Neuronal stem cell (in vitro differentiated cells): ENCODE measurements at regions not wholly inside any gene's neighbourhood (a gene's known extent, or its start where the extent isn't known, plus 50 kb on each side); places are given as distances from the start of the nearest gene placed in this dataset.

Experiments used
- DNase-seq: peaks from one replicate; pipeline ENCODE4 v3.0.0-alpha.2; 2013; ENCODE audit warnings: low spot score
- H2AFZ ChIP-seq: one replicate; pipeline ENCODE4 v1.6.1; 2013; ENCODE audit warnings: mild to moderate bottlenecking, low read length, inconsistent platforms
- H2AK5ac ChIP-seq: 2 replicates; pipeline ENCODE4 v1.6.1; 2013; ENCODE audit warnings: low read depth, mild to moderate bottlenecking, inconsistent platforms, low read length, moderate library complexity, mixed read lengths
- H2BK120ac ChIP-seq: 2 replicates; pipeline ENCODE4 v1.6.1; 2013; ENCODE audit warnings: low read depth, mild to moderate bottlenecking, inconsistent platforms, low read length, moderate library complexity, mixed read lengths
- H2BK12ac ChIP-seq: one replicate; pipeline ENCODE4 v1.6.1; 2013; ENCODE audit warnings: low read length, inconsistent platforms
- H2BK15ac ChIP-seq: 2 replicates; pipeline ENCODE4 v1.6.1; 2013; ENCODE audit warnings: mild to moderate bottlenecking, low read length, inconsistent platforms, mixed read lengths
- H2BK5ac ChIP-seq: one replicate; pipeline ENCODE4 v1.6.1; 2013; ENCODE audit warnings: inconsistent platforms, mild to moderate bottlenecking, low read length, moderate library complexity
- H3K14ac ChIP-seq: one replicate; pipeline ENCODE4 v1.6.1; 2013; ENCODE audit warnings: low read length, inconsistent platforms
- H3K18ac ChIP-seq: 2 replicates; pipeline ENCODE4 v1.6.1; 2013; ENCODE audit warnings: low read length, inconsistent platforms
- H3K23ac ChIP-seq: 2 replicates; pipeline ENCODE4 v1.6.1; 2013; ENCODE audit warnings: low read depth, mild to moderate bottlenecking, mixed read lengths, low read length, inconsistent platforms; ENCODE audit not compliant: poor library complexity
- H3K27ac ChIP-seq: replicated peaks from 3 replicates; pipeline ENCODE4 v1.5.1; 2013; ENCODE audit warnings: low read length, inconsistent platforms
- H3K27me3 ChIP-seq, 3 experiments: 2 replicates each; pipeline ENCODE4 v1.6.1; 2013; ENCODE audit warnings: low read length in 3 of 3, mild to moderate bottlenecking in 2 of 3, inconsistent platforms in 1 of 3, low read depth in 1 of 3, mixed read lengths in 1 of 3, moderate library complexity in 1 of 3; ENCODE audit not compliant: control insufficient read depth in 3 of 3, insufficient read depth in 3 of 3
- H3K36me3 ChIP-seq, 2 donors: replicated peaks in 1 of 2; 2 replicates each; pipeline ENCODE4 v1.6.1; 2013; ENCODE audit warnings: low read length in 2 of 2; ENCODE audit not compliant: control insufficient read depth in 2 of 2, insufficient read depth in 2 of 2
- H3K4ac ChIP-seq: 2 replicates; pipeline ENCODE4 v1.6.1; 2013; ENCODE audit warnings: inconsistent platforms, mild to moderate bottlenecking, low read length, moderate library complexity
- H3K4me1 ChIP-seq, 2 donors: 1 replicate in 1 of 2; 2 replicates in 1 of 2; pipeline ENCODE4 v1.6.1; 2013; ENCODE audit warnings: low read length in 2 of 2, low read depth in 1 of 2; ENCODE audit not compliant: control insufficient read depth in 2 of 2, insufficient read depth in 1 of 2
- H3K4me2 ChIP-seq: one replicate; pipeline ENCODE4 v1.6.1; 2013; ENCODE audit warnings: mild to moderate bottlenecking, low read length, inconsistent platforms; ENCODE audit not compliant: insufficient read depth, poor library complexity, severe bottlenecking
- H3K4me3 ChIP-seq, 2 donors: 2 replicates each; pipeline ENCODE4 v1.5.1; 2013; ENCODE audit warnings: low read length in 2 of 2, mild to moderate bottlenecking in 2 of 2, inconsistent platforms in 1 of 2, moderate library complexity in 1 of 2
- H3K79me1 ChIP-seq: one replicate; pipeline ENCODE4 v1.6.1; 2013; ENCODE audit warnings: low read depth, mild to moderate bottlenecking, inconsistent platforms, low read length, moderate library complexity
- H3K9ac ChIP-seq: one replicate; pipeline ENCODE4 v1.6.1; 2013; ENCODE audit warnings: mild to moderate bottlenecking, low read depth, low read length, inconsistent platforms; ENCODE audit not compliant: poor library complexity
- H3K9me3 ChIP-seq, 2 donors: replicated peaks in 1 of 2; 2 replicates each; pipeline versions ENCODE3 to v1.6.1; 2013; ENCODE audit warnings: low read length in 2 of 2, mild to moderate bottlenecking in 2 of 2, inconsistent platforms in 1 of 2, low read depth in 1 of 2, mixed read lengths in 1 of 2, moderate library complexity in 1 of 2; ENCODE audit not compliant: control insufficient read depth in 2 of 2, insufficient read depth in 1 of 2
- H4K8ac ChIP-seq: one replicate; pipeline ENCODE4 v1.6.1; 2013; ENCODE audit warnings: low read depth, mild to moderate bottlenecking, inconsistent platforms, low read length, moderate library complexity
- H4K91ac ChIP-seq: one replicate; pipeline ENCODE4 v1.6.1; 2013; ENCODE audit warnings: low read length, low read depth, mild to moderate bottlenecking, inconsistent platforms; ENCODE audit not compliant: poor library complexity
- WGBS, 2 donors: extraction: QIAGEN DNeasy Blood & Tissue Kit; methylation state at CpG; one replicate each; pipeline ENCODE4 v1.1.7; 2013; ENCODE audit warnings: missing lambda C conversion rate in 2 of 2, mixed read lengths in 1 of 2; ENCODE audit not compliant: insufficient read length in 2 of 2, insufficient replicate concordance in 1 of 2; ENCODE audit errors: extremely low coverage in 2 of 2; 5-methylcytosine and 5-hydroxymethylcytosine counted together

GRCh38 chr2:215683295-215683694, 247.4 kb upstream of the FN1 start:
- Histone ChIP-seq H3K27ac (no peak overlapping the region), H3K4me2 (no peak overlapping the region), H3K14ac (no peak overlapping the region), H2AK5ac (no peak overlapping the region), H4K91ac (no peak overlapping the region), H2AFZ (no peak overlapping the region), H3K23ac (no peak overlapping the region), H3K9me3 (no peaks in the 10 kb centered on the region), H3K4me1 (peaks cover 2% of the 10 kb centered on the region in 2 donors), H3K4me3 (no peak overlapping the region), H2BK12ac (no peak overlapping the region), H3K79me1 (no peaks in the 10 kb centered on the region), H4K8ac (no peak overlapping the region), H3K36me3 (no peaks in the 10 kb centered on the region), H2BK15ac (no peak overlapping the region), H3K9ac (no peak overlapping the region), H2BK120ac (no peak overlapping the region), H3K27me3 (no peaks in the 10 kb centered on the region), H3K4ac (no peak overlapping the region), H2BK5ac (no peak overlapping the region), H3K18ac (peak overlapping the region; percentile 21)
- DNase-seq = no peak
- WGBS, 2 donors = no CpG with 5 or more reads among the region's 4 CpGs

GRCh38 chr2:215681799-215682596, 246.1 kb upstream of the FN1 start:
- no peak overlapping the region for H3K23ac ChIP-seq
- no CpG with 5 or more reads among the region's 4 CpGs for WGBS, 2 donors
- no peak overlapping the region for H2BK12ac ChIP-seq
- no peak overlapping the region for H2AFZ ChIP-seq
- peaks cover 2% of the 10 kb centered on the region in 2 donors for H3K4me1 ChIP-seq
- H3K79me1 ChIP-seq = no peaks in the 10 kb centered on the region
- H3K9me3 ChIP-seq = no peaks in the 10 kb centered on the region
- H2BK15ac ChIP-seq = no peak overlapping the region
- H4K91ac ChIP-seq = no peak overlapping the region
- no peak overlapping the region for H2BK120ac ChIP-seq
- H3K14ac ChIP-seq = no peak overlapping the region
- H2BK5ac ChIP-seq = no peak overlapping the region
- no peak overlapping the region for H3K18ac ChIP-seq
- no peaks in the 10 kb centered on the region for H3K27me3 ChIP-seq
- no peak for DNase-seq
- H3K27ac ChIP-seq = no peak overlapping the region
- no peaks in the 10 kb centered on the region for H3K36me3 ChIP-seq
- H3K4ac ChIP-seq = no peak overlapping the region
- no peak overlapping the region for H3K4me3 ChIP-seq
- H4K8ac ChIP-seq = no peak overlapping the region
- H3K4me2 ChIP-seq = no peak overlapping the region
- H2AK5ac ChIP-seq = no peak overlapping the region
- no peak overlapping the region for H3K9ac ChIP-seq

- no peak overlapping the region for H2BK5ac ChIP-seq
- H3K23ac ChIP-seq = no peak overlapping the region
- DNase-seq = no peak
- no peak overlapping the region for H3K4me2 ChIP-seq
- no peak overlapping the region for H3K27ac ChIP-seq
- H3K4ac ChIP-seq = no peak overlapping the region
- H2AK5ac ChIP-seq = no peak overlapping the region
- H3K18ac ChIP-seq = no peak overlapping the region
- H2AFZ ChIP-seq = peak overlapping the region; percentile 52
- H2BK12ac ChIP-seq = no peak overlapping the region
- no peak overlapping the region for H2BK15ac ChIP-seq
- WGBS, 2 donors = no CpG with 5 or more reads among the region's 6 CpGs
- peaks cover 2% of the 10 kb centered on the region in 2 donors for H3K4me1 ChIP-seq
- no peak overlapping the region for H4K91ac ChIP-seq
- H3K36me3 ChIP-seq = no peaks in the 10 kb centered on the region
- no peak overlapping the region for H2BK120ac ChIP-seq
- H3K9ac ChIP-seq = no peak overlapping the region
- no peaks in the 10 kb centered on the region for H3K9me3 ChIP-seq
- H3K79me1 ChIP-seq = no peaks in the 10 kb centered on the region
- no peak overlapping the region for H3K14ac ChIP-seq
- H3K4me3 ChIP-seq = no peak overlapping the region
- H4K8ac ChIP-seq = no peak overlapping the region
- H3K27me3 ChIP-seq = no peaks in the 10 kb centered on the region
Measured at GRCh38 chr2:215680605-215681598, 245.0 kb upstream of the FN1 start.

GRCh38 chr2:215678094-215678493, 242.2 kb upstream of the FN1 start:
- Histone ChIP-seq H3K4me3 (no peak overlapping the region), H2BK15ac (no peak overlapping the region), H3K27ac (no peak overlapping the region), H2BK120ac (no peak overlapping the region), H3K4me2 (no peak overlapping the region), H3K79me1 (no peaks in the 10 kb centered on the region), H3K4ac (no peak overlapping the region), H3K9me3 (no peaks in the 10 kb centered on the region), H3K9ac (no peak overlapping the region), H2BK12ac (no peak overlapping the region), H3K14ac (no peak overlapping the region), H3K36me3 (no peaks in the 10 kb centered on the region), H3K4me1 (peaks cover 0 to 2% of the 10 kb centered on the region in 2 donors), H4K8ac (no peak overlapping the region), H2AFZ (no peak overlapping the region), H3K27me3 (no peaks in the 10 kb centered on the region), H3K23ac (no peak overlapping the region), H2AK5ac (no peak overlapping the region), H3K18ac (no peak overlapping the region), H2BK5ac (no peak overlapping the region), H4K91ac (no peak overlapping the region)
- DNase-seq = no peak
